ENCODE measurements at regions not wholly inside any gene's neighbourhood (a gene's known extent, or its start where the extent isn't known, plus 50 kb on each side); places are given as distances from the start of the nearest gene placed in this dataset.

- no peaks in the 10 kb centered on the region for H3K9me3 ChIP-seq (ENCODE audit: low read length)
- H3K79me2 ChIP-seq (ENCODE audit: insufficient read depth, low read length): no peaks in the 10 kb centered on the region
- no TSS peak for BruUV-seq (replicated peaks)
- CTCF ChIA-PET (ENCODE audit: low intra/inter-chr PET ratio, low total read pairs): no interaction called here
- no peak overlapping the region for H2AFZ ChIP-seq (ENCODE audit: low read length)
- no peak overlapping the region for H3K9ac ChIP-seq (ENCODE audit: insufficient read depth, low read depth, low read length)
- H3K27ac ChIP-seq (ENCODE audit: extremely low read length, insufficient read depth, low read length): no peak overlapping the region
- no peaks in the 10 kb centered on the region for H3K36me3 ChIP-seq (replicated peaks in 1 of 2; ENCODE audit: control insufficient read depth in 1 of 2, insufficient read depth in 2 of 2, low read length in 2 of 2)
- in situ Hi-C loops (cut with HindIII; ENCODE audit: extremely low pct_ligation_motif_present, low pct_unique_long_range_greater_than_20kb): no loop called here
- H3K4me3 ChIP-seq (replicated peaks in 1 of 3; ENCODE audit: insufficient read depth in 1 of 3, low read depth in 2 of 3, low read length in 3 of 3): no peak overlapping the region
- peaks cover 0 to 2% of the 10 kb centered on the region in 2 experiments; a peak in 2 of 5 replicates for H3K27me3 ChIP-seq (ENCODE audit: control insufficient read depth in 1 of 2, insufficient read depth in 2 of 2, low read length in 2 of 2)
- ATAC-seq (no peak), FAIRE-seq (no peak), DNase-seq (ENCODE audit: low spot score) (no peak)
- intact Hi-C loops (cut with micrococcal nuclease; ENCODE audit: unreplicated experiment): no loop called here
- POLR2A ChIA-PET: no interaction called here
- H3K4me1 ChIP-seq (ENCODE audit: insufficient read depth, low read length): no peaks in the 10 kb centered on the region
- 0% methylated on average over 5 of the region's 6 CpGs for WGBS (ENCODE audit: low lambda C conversion rate)
- TF ChIP-seq SCMH1 (CRISPR knock-in tag; IDR thresholded peaks at IDR 0.05; ENCODE audit: borderline replicate concordance) (no peak), KDM4B (CRISPR knock-in tag; IDR thresholded peaks at IDR 0.05) (no peak), ZNF567 (CRISPR knock-in tag; IDR thresholded peaks at IDR 0.05; ENCODE audit: borderline replicate concordance) (no peak), ZNF768 (CRISPR knock-in tag; IDR thresholded peaks at IDR 0.05) (no peak), ZNF329 (CRISPR knock-in tag; IDR thresholded peaks at IDR 0.05; ENCODE audit: low read depth) (no peak), NR1H2 (CRISPR knock-in tag; IDR thresholded peaks at IDR 0.05; ENCODE audit: borderline replicate concordance, low read depth) (no peak), DBP (CRISPR knock-in tag; IDR thresholded peaks at IDR 0.05; ENCODE audit: not compliant biosample characterization) (no peak)
- no peak overlapping the region for H3K4me2 ChIP-seq (ENCODE audit: low read depth, low read length)
- no peaks in the 10 kb centered on the region for H4K20me1 ChIP-seq (ENCODE audit: insufficient read depth, low read length)
Observed at GRCh38 chr18:47716632-47717185, 213.8 kb downstream of the SMAD2 start.

- ATAC-seq: no peak
- POLR2A ChIA-PET: no interaction called here
- H3K4me3 ChIP-seq (replicated peaks in 1 of 3; ENCODE audit: insufficient read depth in 1 of 3, low read depth in 2 of 3, low read length in 3 of 3): no peak overlapping the region
- H3K36me3 ChIP-seq (replicated peaks in 1 of 2; ENCODE audit: control insufficient read depth in 1 of 2, insufficient read depth in 2 of 2, low read length in 2 of 2): no peaks in the 10 kb centered on the region
- H3K4me2 ChIP-seq (ENCODE audit: low read depth, low read length): no peak overlapping the region
- 0% methylated on average over 2 of the region's 2 CpGs for WGBS (ENCODE audit: low lambda C conversion rate)
- no peaks in the 10 kb centered on the region for H3K4me1 ChIP-seq (ENCODE audit: insufficient read depth, low read length)
- no peak overlapping the region for H2AFZ ChIP-seq (ENCODE audit: low read length)
- BruUV-seq (replicated peaks): no TSS peak
- H4K20me1 ChIP-seq (ENCODE audit: insufficient read depth, low read length): no peaks in the 10 kb centered on the region
- H3K9me3 ChIP-seq (ENCODE audit: low read length): no peaks in the 10 kb centered on the region
- H3K9ac ChIP-seq (ENCODE audit: insufficient read depth, low read depth, low read length): no peak overlapping the region
- H3K27ac ChIP-seq (ENCODE audit: extremely low read length, insufficient read depth, low read length): no peak overlapping the region
- DNase-seq (ENCODE audit: low spot score): no peak
- in situ Hi-C loops (cut with HindIII; ENCODE audit: extremely low pct_ligation_motif_present, low pct_unique_long_range_greater_than_20kb): no loop called here
- no peaks in the 10 kb centered on the region; a peak in 1 of 5 replicates for H3K27me3 ChIP-seq (ENCODE audit: control insufficient read depth in 1 of 2, insufficient read depth in 2 of 2, low read length in 2 of 2)
- H3K79me2 ChIP-seq (ENCODE audit: insufficient read depth, low read length): no peaks in the 10 kb centered on the region
- FAIRE-seq: no peak
- intact Hi-C loops (cut with micrococcal nuclease; ENCODE audit: unreplicated experiment): no loop called here
- CTCF ChIA-PET (ENCODE audit: low intra/inter-chr PET ratio, low total read pairs): no interaction called here
- TF ChIP-seq TCF7L2 (IDR thresholded peaks at IDR 0.05; ENCODE audit: low read depth, low read length) (no peak), THAP7 (CRISPR knock-in tag; IDR thresholded peaks at IDR 0.05) (no peak), SRF (IDR thresholded peaks at IDR 0.05; ENCODE audit: low read depth, low read length) (no peak), KLF12 (CRISPR knock-in tag; IDR thresholded peaks at IDR 0.05; ENCODE audit: borderline replicate concordance) (no peak), ZNF362 (CRISPR knock-in tag; IDR thresholded peaks at IDR 0.05; ENCODE audit: borderline replicate concordance) (no peak), THRA (CRISPR knock-in tag; IDR thresholded peaks at IDR 0.05; ENCODE audit: borderline replicate concordance) (no peak), ZNF24 (IDR thresholded peaks at IDR 0.05) (no peak), FOXK2 (IDR thresholded peaks at IDR 0.05) (no peak), ZNF20 (CRISPR knock-in tag; IDR thresholded peaks at IDR 0.05) (no peak)
Observed at GRCh38 chr18:47710451-47710850, 220.0 kb downstream of the SMAD2 start.
